Suprapubic skin (tissue), 4 donors: ENCODE measurements at regions not wholly inside any gene's neighbourhood (a gene's known extent, or its start where the extent isn't known, plus 50 kb on each side); places are given as distances from the start of the nearest gene placed in this dataset.

Source experiments
- DNase-seq, 2 donors: peaks; one replicate each; pipeline ENCODE4 v3.0.0-alpha.2; 2019; ENCODE audit warnings: low spot score in 2 of 2
- H3K27ac ChIP-seq: fragments of 200-600 bp; sonication (generic); one replicate; pipeline ENCODE4 v1.5.1; 2019
- H3K27me3 ChIP-seq: fragments of 200-600 bp; sonication (generic); one replicate; pipeline ENCODE4 v1.5.1; 2019
- H3K36me3 ChIP-seq: fragments of 200-600 bp; sonication (generic); one replicate; pipeline ENCODE4 v1.5.1; 2019
- H3K4me1 ChIP-seq: fragments of 200-600 bp; sonication (generic); one replicate; pipeline ENCODE4 v1.5.1; 2019
- H3K4me3 ChIP-seq: fragments of 200-600 bp; sonication (generic); one replicate; pipeline ENCODE4 v1.5.1; 2019; ENCODE audit warnings: mild to moderate bottlenecking
- H3K9me3 ChIP-seq: fragments of 200-600 bp; sonication (generic); one replicate; pipeline ENCODE4 v1.5.1; 2019
- EP300 ChIP-seq: sonication (generic); formaldehyde crosslinking; IDR thresholded peaks from one replicate; pipeline ENCODE4 v1.6.1; 2017; ENCODE audit warnings: antibody characterized with exemption
- POLR2A ChIP-seq, 2 donors: fragments of 450-650 bp; IDR thresholded peaks; one replicate each; pipeline ENCODE4 v1.6.1; 2017; ENCODE audit warnings: antibody characterized with exemption in 2 of 2, mild to moderate bottlenecking in 2 of 2, moderate library complexity in 2 of 2
- POLR2AphosphoS5 ChIP-seq, 3 donors: sonication (generic); formaldehyde crosslinking; IDR thresholded peaks; one replicate each; pipeline ENCODE4 v1.6.1; 2017; ENCODE audit warnings: antibody characterized with exemption in 3 of 3
- WGBS: methylation state at CpG from one replicate; pipeline ENCODE4 v1.1.5; 2018; 5-methylcytosine and 5-hydroxymethylcytosine counted together
- TF ChIP-seq, protein P1 (sequence below), 2 donors: fragments of 200-600 bp in 1 of 2; fragments of 450-650 bp in 1 of 2; sonication (generic) in 1 of 2; IDR thresholded peaks; one replicate each; pipeline ENCODE4 v1.5.1; 2016 to 2019; ENCODE audit warnings: antibody characterized with exemption in 2 of 2, mild to moderate bottlenecking in 1 of 2, moderate library complexity in 1 of 2

DNA sequence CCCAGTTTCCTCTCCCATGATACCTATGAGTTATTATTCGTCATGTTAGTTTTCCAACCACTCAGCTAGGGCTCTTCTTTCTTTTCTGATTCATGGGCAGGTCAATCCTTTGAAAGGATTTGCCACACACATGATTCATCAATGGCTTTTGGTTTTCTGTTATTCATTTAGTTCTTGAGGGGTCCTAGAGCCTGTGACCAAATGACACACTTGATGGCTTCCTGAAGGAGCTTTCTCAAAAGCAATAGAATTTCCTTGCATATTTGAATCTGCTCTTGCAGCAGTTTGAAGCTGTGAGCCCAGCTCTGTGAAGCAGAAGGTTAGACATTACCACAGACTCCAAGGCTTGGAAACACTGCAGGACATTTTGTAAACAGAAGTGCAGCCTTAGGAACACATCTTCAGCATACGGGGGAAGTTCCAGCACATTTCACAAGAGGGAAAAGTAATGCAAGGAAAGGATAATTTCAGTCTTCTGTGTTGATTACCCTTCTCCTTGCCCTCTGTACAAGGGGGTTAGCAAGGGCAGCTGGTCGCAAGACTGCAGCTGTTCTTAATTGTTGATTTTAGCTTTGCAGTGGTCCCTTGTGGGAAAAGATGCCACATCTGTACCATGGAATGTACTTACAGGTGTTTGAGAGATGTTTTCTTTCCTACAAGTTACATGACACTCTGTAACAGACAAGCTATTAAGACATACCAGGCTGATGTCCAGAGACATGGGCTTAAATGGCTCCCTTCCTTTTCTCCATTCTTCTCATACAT, 338.6 kb downstream of the KCNRG start:
- no peak for DNase-seq
- Histone ChIP-seq H3K27me3 (no peaks in the 10 kb centered on the region), H3K4me3 (no peak overlapping the region), H3K27ac (no peak overlapping the region), H3K9me3 (no peaks in the 10 kb centered on the region), H3K36me3 (no peaks in the 10 kb centered on the region), H3K4me1 (peaks cover 12% of the 10 kb centered on the region)
- no peak for TF ChIP-seq EP300
- TF ChIP-seq, protein P1, sequence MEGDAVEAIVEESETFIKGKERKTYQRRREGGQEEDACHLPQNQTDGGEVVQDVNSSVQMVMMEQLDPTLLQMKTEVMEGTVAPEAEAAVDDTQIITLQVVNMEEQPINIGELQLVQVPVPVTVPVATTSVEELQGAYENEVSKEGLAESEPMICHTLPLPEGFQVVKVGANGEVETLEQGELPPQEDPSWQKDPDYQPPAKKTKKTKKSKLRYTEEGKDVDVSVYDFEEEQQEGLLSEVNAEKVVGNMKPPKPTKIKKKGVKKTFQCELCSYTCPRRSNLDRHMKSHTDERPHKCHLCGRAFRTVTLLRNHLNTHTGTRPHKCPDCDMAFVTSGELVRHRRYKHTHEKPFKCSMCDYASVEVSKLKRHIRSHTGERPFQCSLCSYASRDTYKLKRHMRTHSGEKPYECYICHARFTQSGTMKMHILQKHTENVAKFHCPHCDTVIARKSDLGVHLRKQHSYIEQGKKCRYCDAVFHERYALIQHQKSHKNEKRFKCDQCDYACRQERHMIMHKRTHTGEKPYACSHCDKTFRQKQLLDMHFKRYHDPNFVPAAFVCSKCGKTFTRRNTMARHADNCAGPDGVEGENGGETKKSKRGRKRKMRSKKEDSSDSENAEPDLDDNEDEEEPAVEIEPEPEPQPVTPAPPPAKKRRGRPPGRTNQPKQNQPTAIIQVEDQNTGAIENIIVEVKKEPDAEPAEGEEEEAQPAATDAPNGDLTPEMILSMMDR (IDR thresholded peaks at IDR 0.05): no peak
- no peak for TF ChIP-seq POLR2A (IDR thresholded peaks at IDR 0.05)
- no peak for TF ChIP-seq POLR2AphosphoS5 (IDR thresholded peaks at IDR 0.05)
- 80% methylated on average over 3 of the region's 3 CpGs for WGBS

DNA sequence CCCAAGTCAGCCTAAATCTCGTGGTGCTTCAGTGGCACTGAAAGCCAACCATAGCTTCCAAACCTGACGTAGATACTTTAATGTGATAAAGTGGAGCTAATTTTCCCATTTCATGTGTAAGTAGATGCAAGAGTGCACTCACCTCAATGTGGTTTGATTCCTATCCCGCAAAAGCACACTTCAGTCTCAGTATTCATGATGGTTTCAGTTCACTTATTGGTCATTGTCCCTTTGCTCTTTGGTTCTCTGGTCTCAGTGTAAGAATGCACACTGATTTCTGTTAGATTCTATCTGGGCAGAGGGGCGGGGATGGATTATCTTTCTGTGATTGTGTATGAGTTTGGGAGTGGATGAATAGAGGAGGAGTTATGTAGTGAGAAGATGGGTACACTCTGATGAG, 340.6 kb downstream of the KCNRG start:
- no peak for DNase-seq
- H3K27me3 ChIP-seq: no peaks in the 10 kb centered on the region
- peaks cover 13% of the 10 kb centered on the region for H3K4me1 ChIP-seq
- H3K9me3 ChIP-seq: no peaks in the 10 kb centered on the region
- WGBS: 88% methylated on average over 4 of the region's 4 CpGs
- H3K27ac ChIP-seq: no peak overlapping the region
- TF ChIP-seq EP300 (no peak), POLR2AphosphoS5 (IDR thresholded peaks at IDR 0.05) (no peak), POLR2A (IDR thresholded peaks at IDR 0.05) (no peak)
- TF ChIP-seq, protein P1 (IDR thresholded peaks at IDR 0.05): no peak
- no peaks in the 10 kb centered on the region for H3K36me3 ChIP-seq
- no peak overlapping the region for H3K4me3 ChIP-seq

DNA sequence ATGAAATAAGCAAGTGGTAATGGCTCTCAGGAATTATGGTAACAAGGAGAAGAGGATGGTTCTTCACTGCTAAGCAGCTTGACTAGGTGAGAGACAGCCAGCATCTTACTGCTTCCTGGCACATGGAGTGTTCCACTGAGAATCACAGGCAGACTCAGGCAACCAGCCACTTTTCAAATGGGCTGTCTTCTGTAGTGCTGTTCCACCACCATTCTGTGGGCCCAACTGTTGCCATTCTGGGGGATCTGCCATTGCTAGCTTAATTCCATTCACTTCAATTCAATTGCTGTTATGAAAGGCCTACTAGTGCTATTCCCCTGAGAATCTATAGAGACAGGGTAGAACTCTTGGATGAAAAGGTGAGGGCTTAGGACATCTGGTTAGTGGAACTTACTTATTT, 341.9 kb downstream of the KCNRG start:
- TF ChIP-seq EP300 (no peak), POLR2A (IDR thresholded peaks at IDR 0.05) (no peak), POLR2AphosphoS5 (IDR thresholded peaks at IDR 0.05) (no peak)
- TF ChIP-seq, protein P1 (IDR thresholded peaks at IDR 0.05): no peak
- H3K27ac ChIP-seq: no peak overlapping the region
- H3K4me3 ChIP-seq: no peak overlapping the region
- H3K4me1 ChIP-seq: peaks cover 13% of the 10 kb centered on the region
- no peak for DNase-seq
- no peaks in the 10 kb centered on the region for H3K36me3 ChIP-seq
- no peaks in the 10 kb centered on the region for H3K9me3 ChIP-seq
- H3K27me3 ChIP-seq: no peaks in the 10 kb centered on the region

DNA sequence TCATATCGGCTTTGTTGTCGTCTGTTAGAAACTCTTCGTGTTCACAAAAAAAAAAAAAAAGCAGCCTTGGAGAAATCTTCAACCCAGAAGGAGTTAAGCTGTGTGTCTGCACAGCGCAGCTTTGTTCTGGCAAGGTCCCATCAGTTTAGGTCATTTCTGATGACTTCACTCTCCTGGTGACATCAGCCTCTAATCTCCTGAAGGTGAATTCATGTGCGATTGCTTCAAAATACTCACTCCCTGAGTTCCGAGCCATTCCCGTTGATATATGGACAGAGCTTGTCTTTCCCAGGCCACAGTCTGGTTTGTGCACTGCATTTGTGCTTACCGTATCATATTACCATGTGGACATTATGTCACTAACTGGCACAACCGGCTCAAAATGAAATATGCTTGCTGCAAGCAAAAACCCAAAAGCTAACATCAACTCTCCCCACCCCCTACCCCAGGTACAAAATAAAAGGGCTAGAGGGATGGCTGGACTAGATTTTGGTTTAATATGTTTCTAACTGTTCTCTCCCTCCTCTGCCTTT, 342.4 kb downstream of the KCNRG start:
- no peaks in the 10 kb centered on the region for H3K27me3 ChIP-seq
- peaks cover 13% of the 10 kb centered on the region for H3K4me1 ChIP-seq
- no peak for DNase-seq
- WGBS: 41% methylated on average over 9 of the region's 9 CpGs
- no peaks in the 10 kb centered on the region for H3K9me3 ChIP-seq
- H3K27ac ChIP-seq: no peak overlapping the region
- no peaks in the 10 kb centered on the region for H3K36me3 ChIP-seq
- TF ChIP-seq, protein P1 (IDR thresholded peaks at IDR 0.05): no peak
- no peak for TF ChIP-seq POLR2AphosphoS5 (IDR thresholded peaks at IDR 0.05)
- TF ChIP-seq EP300: no peak
- TF ChIP-seq POLR2A (IDR thresholded peaks at IDR 0.05): no peak
- no peak overlapping the region for H3K4me3 ChIP-seq

DNA sequence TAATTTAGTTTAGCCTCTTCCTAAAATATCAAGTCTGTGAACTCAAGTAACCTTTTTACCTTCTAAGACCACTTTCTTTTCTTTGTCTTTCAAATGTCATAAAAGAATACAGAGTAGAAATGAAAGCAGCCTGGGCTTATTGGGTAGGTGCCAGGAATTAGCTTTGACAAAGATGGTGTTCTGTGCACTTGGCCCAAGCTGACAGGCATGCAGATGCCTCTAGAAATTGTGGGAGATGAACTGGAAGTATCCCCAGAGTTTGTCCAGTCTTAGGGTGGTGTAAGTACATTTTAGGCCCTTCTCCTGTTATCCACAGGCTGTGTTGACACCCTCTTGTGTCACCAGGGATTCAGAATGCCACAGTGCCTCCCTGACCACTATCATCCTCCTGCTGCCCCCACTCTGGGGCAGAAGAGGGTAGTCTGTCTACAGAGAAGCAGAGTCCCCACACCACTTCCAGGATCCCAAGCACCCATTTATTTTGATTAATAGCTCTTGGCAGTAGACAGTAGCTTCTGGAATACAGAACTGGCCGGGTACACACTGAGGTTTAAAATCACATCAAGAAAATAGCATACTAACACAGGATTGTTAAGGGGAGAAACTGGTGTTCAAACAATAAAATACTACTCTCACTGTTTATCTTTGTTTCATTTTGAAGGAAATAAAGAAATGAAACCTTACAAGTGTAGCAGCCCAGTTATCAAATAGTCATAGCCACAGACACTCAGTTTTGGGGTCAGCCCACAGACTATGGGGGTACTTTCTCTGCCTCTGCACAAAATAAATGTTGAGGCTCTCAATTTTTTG, 343.2 kb downstream of the KCNRG start:
- Histone ChIP-seq H3K9me3 (no peaks in the 10 kb centered on the region), H3K4me3 (no peak overlapping the region), H3K4me1 (peaks cover 13% of the 10 kb centered on the region), H3K27ac (no peak overlapping the region), H3K36me3 (no peaks in the 10 kb centered on the region), H3K27me3 (no peaks in the 10 kb centered on the region)
- no peak for DNase-seq
- WGBS: 32% methylated on average over 1 of the region's 1 CpG
- TF ChIP-seq EP300: no peak
- TF ChIP-seq POLR2AphosphoS5 (IDR thresholded peaks at IDR 0.05): no peak
- TF ChIP-seq, protein P1 (IDR thresholded peaks at IDR 0.05): no peak
- TF ChIP-seq POLR2A (IDR thresholded peaks at IDR 0.05): no peak
